Activated T-cell treated with anti-CD3 and anti-CD28 coated beads, Interleukin-2, amount 50 U/mL, for 24 hours (primary cell): ENCODE measurements at regions not wholly inside any gene's neighbourhood (a gene's known extent, or its start where the extent isn't known, plus 50 kb on each side); places are given as distances from the start of the nearest gene placed in this dataset.

Experiments
- DNase-seq: peaks from one replicate; pipeline ENCODE4 v3.0.0-alpha.2; 2020
- H3K27ac Mint-ChIP-seq: 2 replicates; pipeline ENCODE4 v1.8.0; 2020; ENCODE audit warnings: mild to moderate bottlenecking, mixed read lengths
- H3K27me3 Mint-ChIP-seq: 2 replicates; pipeline ENCODE4 v1.8.0; 2020; ENCODE audit warnings: mixed read lengths
- H3K36me3 Mint-ChIP-seq: 2 replicates; pipeline ENCODE4 v1.8.0; 2020; ENCODE audit warnings: low read depth, mixed read lengths
- H3K4me1 Mint-ChIP-seq: 2 replicates; pipeline ENCODE4 v1.8.0; 2020; ENCODE audit warnings: low read depth, mixed read lengths
- H3K4me3 Mint-ChIP-seq: 2 replicates; pipeline ENCODE4 v1.8.0; 2020; ENCODE audit warnings: mild to moderate bottlenecking, moderate library complexity, mixed read lengths
- H3K9me3 Mint-ChIP-seq: 2 replicates; pipeline ENCODE4 v1.8.0; 2020; ENCODE audit warnings: mixed read lengths

DNA sequence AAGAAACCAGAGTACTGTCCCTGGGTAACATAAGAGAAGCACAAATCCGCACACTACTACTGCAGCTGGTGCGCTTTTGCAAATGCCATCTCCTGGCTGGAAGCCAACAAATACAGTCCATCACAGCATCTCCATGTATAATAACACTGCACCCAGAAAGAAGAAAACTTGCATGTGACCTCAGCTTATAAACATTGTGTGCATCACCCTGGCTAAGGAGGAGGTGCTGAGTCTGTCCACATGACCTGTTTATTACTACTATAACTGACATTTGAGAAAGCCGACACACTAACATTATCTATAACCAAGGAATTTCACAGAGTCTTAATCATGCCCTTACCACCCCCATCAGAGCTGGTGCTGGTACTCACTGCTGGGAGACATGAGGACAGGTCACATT, 516.8 kb downstream of the CFAP47 start:
- Mint-ChIP-seq H3K4me3 (no peak overlapping the region), H3K27ac (no peak overlapping the region), H3K36me3 (no peaks in the 10 kb centered on the region), H3K27me3 (peaks cover 10% of the 10 kb centered on the region), H3K4me1 (no peaks in the 10 kb centered on the region), H3K9me3 (no peaks in the 10 kb centered on the region)
- no peak for DNase-seq

DNA sequence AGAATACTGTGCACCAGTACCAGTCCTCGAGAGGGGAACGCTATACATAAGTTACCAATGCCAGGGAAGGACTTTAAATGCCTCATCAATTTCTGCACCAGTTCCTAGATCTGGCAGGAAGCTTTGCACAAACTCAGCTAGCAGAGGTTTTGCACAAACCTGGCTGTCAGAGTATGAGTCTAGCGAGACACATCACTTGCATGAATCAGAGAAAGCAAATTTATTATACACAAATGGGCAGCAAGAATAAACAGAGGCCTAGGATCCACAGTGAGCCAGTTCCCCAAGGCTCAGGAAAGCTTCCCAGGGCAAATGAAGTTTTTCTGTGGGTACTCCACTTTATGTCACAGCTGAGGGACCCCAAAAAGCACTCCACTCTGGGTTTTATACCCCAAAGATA, 523.5 kb downstream of the CFAP47 start:
- Mint-ChIP-seq H3K27ac (no peak overlapping the region), H3K36me3 (no peaks in the 10 kb centered on the region), H3K4me1 (no peaks in the 10 kb centered on the region), H3K27me3 (peaks cover 5% of the 10 kb centered on the region), H3K4me3 (no peak overlapping the region), H3K9me3 (peaks cover 3% of the 10 kb centered on the region)
- DNase-seq, result no peak

DNA sequence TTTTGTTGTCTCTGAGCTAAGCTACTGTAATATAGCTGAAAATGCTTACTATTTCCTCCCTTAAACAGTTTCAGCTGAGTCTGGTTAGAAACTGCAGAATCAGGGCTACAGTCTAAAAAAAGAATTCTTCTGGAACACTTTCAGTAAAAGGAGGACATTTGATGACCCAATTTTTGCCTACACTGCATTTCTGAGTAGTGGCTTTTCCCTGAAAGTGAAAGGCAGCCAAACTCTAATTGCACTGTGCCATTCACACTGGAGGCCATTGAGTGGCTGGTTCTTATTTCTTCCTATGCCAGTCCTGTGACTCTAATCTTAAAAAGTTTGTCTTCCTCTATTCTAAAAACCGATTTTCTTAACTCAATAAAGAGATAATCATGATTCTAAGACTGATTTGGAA, 526.0 kb downstream of the CFAP47 start:
- Mint-ChIP-seq H3K4me1 (no peaks in the 10 kb centered on the region), H3K27ac (no peak overlapping the region), H3K36me3 (no peaks in the 10 kb centered on the region), H3K9me3 (peaks cover 6% of the 10 kb centered on the region), H3K4me3 (no peak overlapping the region), H3K27me3 (peaks cover 13% of the 10 kb centered on the region)
- no peak for DNase-seq

DNA sequence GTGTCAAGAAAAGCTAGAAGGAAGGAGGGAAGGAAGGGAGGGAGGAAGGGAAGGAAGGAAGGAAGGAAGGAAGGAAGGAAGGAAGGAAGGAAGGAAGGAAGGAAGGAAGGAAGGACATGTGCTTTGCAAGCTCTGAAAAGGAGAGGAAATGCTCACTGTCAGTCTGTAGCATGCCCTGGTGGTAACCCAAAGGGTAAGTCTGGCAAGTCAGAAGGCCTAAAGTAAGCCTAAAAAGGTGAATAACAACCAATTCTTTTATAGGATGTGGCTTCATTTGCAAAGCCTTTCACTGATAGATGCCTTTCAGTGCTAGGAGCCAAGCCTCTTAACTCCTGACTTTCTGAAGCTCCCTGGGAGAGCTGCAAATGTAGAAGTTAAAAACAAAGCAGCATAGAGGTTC, 542.6 kb downstream of the CFAP47 start:
- no peak overlapping the region for H3K27ac Mint-ChIP-seq
- H3K36me3 Mint-ChIP-seq, result no peaks in the 10 kb centered on the region
- H3K9me3 Mint-ChIP-seq, result peaks cover 5% of the 10 kb centered on the region
- no peak overlapping the region for H3K4me3 Mint-ChIP-seq
- H3K4me1 Mint-ChIP-seq, result no peaks in the 10 kb centered on the region
- no peak for DNase-seq
- no peaks in the 10 kb centered on the region for H3K27me3 Mint-ChIP-seq

DNA sequence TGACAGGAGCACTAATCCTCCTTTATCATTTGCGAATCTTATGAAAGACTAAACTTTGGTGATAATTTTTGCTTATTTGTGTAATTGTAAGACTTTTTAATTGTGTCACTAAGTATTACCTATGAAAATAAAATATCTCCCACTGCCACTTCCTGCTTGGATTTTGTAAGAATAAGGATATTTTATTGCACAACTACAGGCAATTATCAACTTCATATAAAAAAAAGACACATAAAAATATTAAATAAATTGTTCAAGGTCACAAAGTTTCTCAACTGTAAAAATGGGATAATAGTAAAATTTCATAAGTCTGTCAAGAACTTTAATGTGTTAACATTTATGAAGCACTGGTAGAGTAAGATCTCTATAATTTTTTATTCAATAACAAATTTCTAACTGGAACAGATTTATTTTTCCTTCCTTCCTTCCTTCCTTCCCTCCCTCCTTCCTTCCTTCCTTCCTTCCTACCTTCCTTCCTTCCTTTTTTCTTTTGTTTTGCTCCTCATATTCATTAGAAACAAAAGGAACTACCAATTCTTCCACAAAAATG, 527.6 kb upstream of the FAM47C start:
- Mint-ChIP-seq H3K27ac (no peak overlapping the region), H3K27me3 (peaks cover 10% of the 10 kb centered on the region), H3K9me3 (peaks cover 3% of the 10 kb centered on the region), H3K36me3 (no peaks in the 10 kb centered on the region), H3K4me1 (no peaks in the 10 kb centered on the region), H3K4me3 (no peak overlapping the region)
- DNase-seq, result no peak

DNA sequence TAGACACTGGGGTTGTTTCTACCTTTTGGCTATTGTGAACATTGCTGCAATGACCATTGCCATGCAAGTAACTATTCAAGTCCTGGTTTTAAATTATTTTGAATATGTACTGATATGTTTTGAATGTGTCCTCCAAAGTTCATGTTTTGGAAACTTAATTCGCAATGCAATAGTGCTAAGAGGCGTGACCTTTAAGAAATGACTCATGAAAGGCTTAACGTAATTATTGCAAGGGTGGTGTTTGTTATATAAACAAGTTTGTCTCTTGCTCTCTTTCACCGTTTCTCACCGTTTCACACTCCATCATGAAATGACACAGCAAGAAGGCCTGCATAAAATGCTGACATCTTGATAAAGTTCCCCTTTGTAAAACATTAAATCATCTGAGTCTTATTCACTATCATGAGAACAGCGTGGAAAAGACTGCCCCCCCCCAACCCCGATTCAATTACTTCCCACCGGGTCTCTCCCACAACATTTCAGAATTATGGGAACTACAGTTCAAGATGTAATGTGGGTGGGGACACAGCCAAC, 506.9 kb upstream of the FAM47C start:
- Mint-ChIP-seq H3K27me3 (peaks cover 11% of the 10 kb centered on the region), H3K9me3 (no peaks in the 10 kb centered on the region), H3K36me3 (no peaks in the 10 kb centered on the region), H3K27ac (no peak overlapping the region), H3K4me3 (no peak overlapping the region), H3K4me1 (no peaks in the 10 kb centered on the region)
- no peak for DNase-seq

DNA sequence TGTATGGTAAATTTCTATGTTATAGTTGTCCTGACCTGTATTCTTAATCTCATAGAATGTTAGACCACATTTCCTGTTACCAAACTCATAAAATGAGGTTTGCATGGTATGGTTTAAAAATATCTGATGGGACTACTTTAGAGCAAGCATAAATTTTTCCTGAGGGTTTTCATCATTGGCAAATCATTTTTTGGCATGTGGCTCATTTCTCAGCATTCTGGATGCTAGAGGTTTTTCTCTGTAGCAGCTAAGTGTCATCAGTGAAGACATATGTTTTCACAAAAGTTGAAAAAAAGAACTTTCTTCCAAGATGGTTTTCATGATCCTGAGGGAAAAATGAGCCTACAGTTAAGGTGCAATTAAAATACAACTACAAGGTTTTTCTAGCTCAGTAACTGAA, 503.5 kb upstream of the FAM47C start:
- Mint-ChIP-seq H3K4me3 (no peak overlapping the region), H3K36me3 (no peaks in the 10 kb centered on the region), H3K27me3 (peaks cover 12% of the 10 kb centered on the region), H3K4me1 (no peaks in the 10 kb centered on the region), H3K27ac (no peak overlapping the region), H3K9me3 (peaks cover 17% of the 10 kb centered on the region)
- DNase-seq, result no peak

DNA sequence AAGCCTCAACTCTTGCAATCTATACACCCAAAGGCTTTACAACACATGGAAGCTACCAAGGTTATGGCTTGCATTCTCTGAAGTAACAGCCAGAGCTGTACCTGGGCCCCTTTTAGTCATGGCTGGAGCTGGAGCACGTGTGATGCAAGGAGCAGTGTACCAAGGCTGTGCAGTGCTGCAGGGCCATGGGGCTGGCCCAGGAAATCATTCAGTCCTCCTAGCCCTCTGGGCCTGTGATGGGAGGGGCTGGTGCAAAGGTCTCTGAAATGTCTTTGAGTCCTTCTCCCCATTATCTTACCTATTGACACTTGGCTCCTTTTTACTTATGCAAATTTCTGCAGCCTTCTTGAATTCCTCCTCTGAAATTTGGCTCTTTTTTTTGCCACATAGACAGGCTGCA, 500.1 kb upstream of the FAM47C start:
- Mint-ChIP-seq H3K9me3 (peaks cover 17% of the 10 kb centered on the region), H3K27ac (no peak overlapping the region), H3K4me1 (no peaks in the 10 kb centered on the region), H3K36me3 (no peaks in the 10 kb centered on the region), H3K27me3 (peaks cover 12% of the 10 kb centered on the region), H3K4me3 (no peak overlapping the region)
- DNase-seq, result no peak

DNA sequence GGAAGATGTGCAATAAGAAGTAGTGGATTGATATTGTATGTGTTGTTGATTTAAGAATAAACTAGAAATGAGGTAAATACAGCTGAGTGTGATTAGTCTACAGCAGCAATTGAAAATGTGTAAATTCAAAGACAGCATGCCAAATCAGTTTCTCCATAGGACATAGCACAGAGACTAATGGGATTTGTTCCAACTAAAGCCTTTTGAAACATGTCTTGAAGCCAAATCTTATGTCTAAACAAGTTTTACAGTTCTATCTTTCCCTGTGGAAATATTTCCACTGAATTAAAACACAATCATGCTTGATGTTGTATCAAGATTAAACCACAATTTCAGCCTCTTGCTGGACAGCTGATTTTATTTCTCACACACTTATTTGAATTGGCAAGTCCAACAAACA, 497.4 kb upstream of the FAM47C start:
- Mint-ChIP-seq H3K4me1 (no peaks in the 10 kb centered on the region), H3K27ac (no peak overlapping the region), H3K36me3 (no peaks in the 10 kb centered on the region), H3K9me3 (peaks cover 28% of the 10 kb centered on the region), H3K27me3 (peaks cover 9% of the 10 kb centered on the region), H3K4me3 (no peak overlapping the region)
- no peak for DNase-seq

DNA sequence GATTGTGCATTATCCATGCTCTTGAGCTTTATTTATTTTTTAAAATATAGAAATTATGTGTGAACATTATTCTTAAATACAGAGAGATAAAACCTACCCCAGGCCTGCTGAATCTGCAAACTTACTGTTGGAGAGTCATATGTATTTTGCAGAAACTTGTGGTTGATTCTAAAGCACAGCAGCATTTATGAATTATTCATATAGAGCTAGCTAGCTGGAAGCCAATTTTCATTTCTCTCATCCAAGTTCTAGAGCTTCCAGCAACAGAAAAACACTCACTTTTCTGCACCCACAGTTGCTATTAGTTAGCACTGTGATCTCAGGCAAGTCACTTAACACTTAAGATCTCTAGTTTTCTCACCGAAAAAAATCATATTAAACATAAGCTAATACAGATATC, 479.5 kb upstream of the FAM47C start:
- Mint-ChIP-seq H3K27ac (no peak overlapping the region), H3K4me3 (no peak overlapping the region), H3K36me3 (no peaks in the 10 kb centered on the region), H3K4me1 (peaks cover 2% of the 10 kb centered on the region), H3K9me3 (peaks cover 9% of the 10 kb centered on the region), H3K27me3 (peaks cover 5% of the 10 kb centered on the region)
- no peak for DNase-seq

DNA sequence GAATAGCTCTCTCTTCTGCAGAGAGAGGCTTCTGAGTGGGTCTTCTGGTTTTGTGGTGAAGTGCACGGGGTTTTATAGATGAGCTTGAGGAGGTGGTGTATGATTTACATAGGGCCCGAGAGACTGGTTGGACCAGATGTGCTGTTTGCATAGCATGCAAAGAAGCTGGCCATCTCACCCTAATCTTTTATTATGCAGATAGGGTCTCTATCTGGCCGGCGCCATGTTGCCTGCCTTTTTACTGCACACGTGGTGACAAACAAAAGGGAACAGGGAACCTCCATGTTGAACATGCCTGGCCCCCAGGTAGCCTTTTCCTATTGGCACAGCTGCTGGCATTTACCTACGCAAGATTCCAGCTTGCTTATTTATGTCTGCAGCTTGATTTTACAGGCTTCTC, 473.3 kb upstream of the FAM47C start:
- Mint-ChIP-seq H3K27ac (no peak overlapping the region), H3K4me1 (peaks cover 2% of the 10 kb centered on the region), H3K27me3 (peaks cover 11% of the 10 kb centered on the region), H3K4me3 (no peak overlapping the region), H3K9me3 (peaks cover 10% of the 10 kb centered on the region), H3K36me3 (no peaks in the 10 kb centered on the region)
- no peak for DNase-seq

DNA sequence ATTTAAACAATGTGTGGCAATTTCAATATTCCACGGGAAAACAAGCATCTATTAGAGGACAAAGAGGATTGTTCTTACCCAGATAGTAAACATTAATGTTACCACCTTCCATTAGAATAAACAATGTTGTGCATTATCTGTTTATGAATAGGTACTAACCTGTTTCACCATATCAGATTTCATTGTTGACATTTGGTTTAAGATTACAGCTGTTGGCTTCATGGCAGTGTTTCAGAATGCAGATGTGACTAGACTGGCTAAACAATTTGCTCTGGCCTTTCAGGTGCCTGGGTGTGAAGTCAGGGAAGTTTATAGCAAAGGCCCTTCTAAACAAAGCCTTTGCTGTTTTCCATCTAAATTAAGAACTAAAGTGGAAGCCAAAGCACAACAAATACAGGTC, 464.7 kb upstream of the FAM47C start:
- Mint-ChIP-seq H3K9me3 (no peaks in the 10 kb centered on the region), H3K4me3 (no peak overlapping the region), H3K27me3 (peaks cover 7% of the 10 kb centered on the region), H3K27ac (no peak overlapping the region), H3K36me3 (no peaks in the 10 kb centered on the region), H3K4me1 (no peaks in the 10 kb centered on the region)
- no peak for DNase-seq

DNA sequence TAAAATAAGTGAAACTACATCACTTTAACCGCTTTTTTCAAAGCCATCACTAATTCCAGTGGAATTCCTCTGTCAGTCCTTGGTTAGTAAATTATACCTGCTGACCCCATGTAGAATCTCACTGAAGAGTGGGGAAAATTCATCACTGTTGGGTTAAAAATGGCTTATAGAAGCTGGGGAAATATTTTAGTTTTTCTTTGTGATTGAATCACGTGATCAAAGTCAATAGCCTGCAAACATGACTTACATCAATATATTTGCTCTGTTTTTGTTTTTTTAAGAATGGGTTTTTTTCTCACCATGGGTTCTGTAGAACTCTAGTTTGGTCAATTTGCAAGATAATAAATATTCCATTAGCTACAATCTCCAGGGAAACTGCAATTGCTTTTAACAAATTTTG, 445.2 kb upstream of the FAM47C start:
- DNase-seq, result no peak
- no peak overlapping the region for H3K27ac Mint-ChIP-seq
- H3K27me3 Mint-ChIP-seq, result peaks cover 20% of the 10 kb centered on the region
- no peaks in the 10 kb centered on the region for H3K36me3 Mint-ChIP-seq
- no peaks in the 10 kb centered on the region for H3K4me1 Mint-ChIP-seq
- no peaks in the 10 kb centered on the region for H3K9me3 Mint-ChIP-seq
- no peak overlapping the region for H3K4me3 Mint-ChIP-seq

DNA sequence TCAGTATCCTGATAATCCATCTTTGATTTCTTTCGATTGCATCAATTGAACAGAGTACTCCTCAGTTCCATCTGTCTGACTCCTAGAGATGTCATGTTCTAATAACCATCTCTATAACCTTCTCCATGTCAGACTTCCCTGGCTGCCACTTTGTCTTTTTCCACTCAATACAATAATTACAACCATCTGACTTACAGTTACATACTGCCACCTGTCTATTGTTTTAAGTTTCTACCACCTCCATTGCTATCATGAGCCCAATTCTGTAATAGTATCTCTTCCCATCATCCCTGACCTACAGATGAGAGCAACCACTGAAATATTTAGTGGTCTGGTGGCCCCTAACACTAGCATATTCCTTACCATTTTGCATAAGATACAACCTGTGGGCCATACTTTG, 439.2 kb upstream of the FAM47C start:
- Mint-ChIP-seq H3K4me3 (no peak overlapping the region), H3K27me3 (peaks cover 20% of the 10 kb centered on the region), H3K4me1 (no peaks in the 10 kb centered on the region), H3K36me3 (no peaks in the 10 kb centered on the region), H3K27ac (no peak overlapping the region), H3K9me3 (no peaks in the 10 kb centered on the region)
- no peak for DNase-seq

DNA sequence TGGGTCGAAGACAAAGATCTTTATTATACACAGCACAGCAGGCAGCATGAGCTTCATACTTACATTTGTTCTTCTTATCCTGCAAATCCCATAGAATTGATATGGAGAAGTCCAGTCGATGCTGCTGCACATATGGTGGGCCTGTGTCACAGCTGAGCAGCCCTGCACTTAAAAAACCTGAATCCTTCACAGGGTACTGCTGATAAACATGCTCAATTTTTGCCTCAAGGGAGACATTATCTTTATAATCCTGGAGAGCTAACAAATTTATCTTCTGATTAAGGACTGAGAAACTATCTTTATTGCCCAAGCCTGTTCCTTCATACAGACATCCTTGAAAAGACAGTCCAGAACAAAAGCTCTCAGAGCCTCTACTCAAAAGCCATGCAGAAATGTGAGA, 434.4 kb upstream of the FAM47C start:
- H3K36me3 Mint-ChIP-seq, result no peaks in the 10 kb centered on the region
- peaks cover 15% of the 10 kb centered on the region for H3K27me3 Mint-ChIP-seq
- H3K4me1 Mint-ChIP-seq, result no peaks in the 10 kb centered on the region
- no peak overlapping the region for H3K4me3 Mint-ChIP-seq
- H3K9me3 Mint-ChIP-seq, result peaks cover 2% of the 10 kb centered on the region
- DNase-seq, result no peak
- H3K27ac Mint-ChIP-seq, result no peak overlapping the region

DNA sequence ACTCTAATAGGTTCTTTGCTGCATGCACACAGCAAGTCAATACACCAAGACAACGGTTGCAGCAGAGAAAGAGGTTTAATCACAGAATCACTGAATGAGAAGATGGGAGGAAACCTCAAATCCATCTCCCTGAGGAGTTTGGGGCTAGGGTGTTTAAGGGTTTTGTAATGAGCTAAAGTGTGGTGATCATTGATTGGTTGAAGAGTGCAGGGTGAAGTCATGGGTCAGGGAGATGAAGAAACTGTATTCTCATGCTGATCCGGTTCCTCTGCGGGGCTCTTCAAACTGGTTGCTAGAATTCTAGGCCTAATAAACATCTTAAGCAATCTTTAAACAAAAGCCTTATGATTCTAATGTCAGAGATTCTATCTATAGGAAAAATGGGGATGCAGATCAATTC, 432.5 kb upstream of the FAM47C start:
- no peak for DNase-seq
- Mint-ChIP-seq H3K4me3 (no peak overlapping the region), H3K27ac (no peak overlapping the region), H3K4me1 (no peaks in the 10 kb centered on the region), H3K9me3 (peaks cover 2% of the 10 kb centered on the region), H3K36me3 (no peaks in the 10 kb centered on the region), H3K27me3 (peaks cover 16% of the 10 kb centered on the region)
